HFFc6 (cell line): ENCODE measurements at regions not wholly inside any gene's neighbourhood (a gene's known extent, or its start where the extent isn't known, plus 50 kb on each side); places are given as distances from the start of the nearest gene placed in this dataset.

ENCODE experiments used
- DNase-seq: peaks from one replicate; pipeline ENCODE4 v3.0.0-alpha.2; 2018
- H3K27ac Mint-ChIP-seq: 2 replicates; pipeline ENCODE4 v1.8.0; 2020; ENCODE audit warnings: mild to moderate bottlenecking, mixed read lengths
- H3K27me3 Mint-ChIP-seq: 2 replicates; pipeline ENCODE4 v1.8.0; 2021; ENCODE audit warnings: mild to moderate bottlenecking, moderate library complexity, mixed read lengths; ENCODE audit not compliant: insufficient read depth
- H3K36me3 Mint-ChIP-seq: 2 replicates; pipeline ENCODE4 v1.8.0; 2021; ENCODE audit warnings: low read depth, mixed read lengths
- H3K4me1 Mint-ChIP-seq: 2 replicates; pipeline ENCODE4 v1.8.0; 2020; ENCODE audit warnings: low read depth, mixed read lengths
- H3K4me3 Mint-ChIP-seq: 2 replicates; pipeline ENCODE4 v1.8.0; 2020; ENCODE audit warnings: mild to moderate bottlenecking, moderate library complexity, mixed read lengths
- H3K9me3 Mint-ChIP-seq: 2 replicates; pipeline ENCODE4 v1.8.0; 2020; ENCODE audit warnings: mild to moderate bottlenecking, mixed read lengths
- CTCF ChIP-seq: fragments of 200-600 bp; sonication (generic); IDR thresholded peaks from 2 replicates; pipeline ENCODE4 v1.5.0; 2021; ENCODE audit warnings: antibody characterized with exemption, mild to moderate bottlenecking

DNA sequence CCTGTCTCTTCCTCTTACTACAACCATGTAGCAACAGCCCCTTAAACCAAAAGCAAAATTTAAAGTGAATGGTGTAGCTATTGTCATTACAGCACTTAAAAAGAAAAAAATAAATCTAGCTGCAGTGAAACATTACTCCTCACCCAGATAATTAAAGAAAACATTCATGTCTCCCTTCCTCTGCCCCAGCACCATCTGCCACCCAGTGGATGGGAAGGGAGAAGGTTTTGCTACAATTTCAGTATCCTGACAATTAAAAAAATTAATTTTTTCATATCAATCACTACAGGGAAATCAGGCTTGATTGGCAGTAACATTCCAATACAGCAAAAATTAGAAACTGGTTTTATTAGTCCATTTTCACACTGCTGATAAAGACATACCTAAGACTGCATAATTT lies 147.4 kb upstream of the PUM3 start:
- Mint-ChIP-seq H3K27ac (no peak overlapping the region), H3K4me1 (no peaks in the 10 kb centered on the region), H3K9me3 (peaks cover 12% of the 10 kb centered on the region), H3K36me3 (no peaks in the 10 kb centered on the region), H3K27me3 (no peaks in the 10 kb centered on the region; the same call in 1 of the 2 replicates), H3K4me3 (no peak overlapping the region)
- peak; percentile 39; the same call in 1 of the 2 replicates for TF ChIP-seq CTCF
- no peak for DNase-seq

GRCh38 chr9:2987679-2988078 lies 143.8 kb upstream of the PUM3 start:
- TF ChIP-seq CTCF, result no peak
- Mint-ChIP-seq H3K36me3 (no peaks in the 10 kb centered on the region), H3K4me3 (no peak overlapping the region), H3K9me3 (peaks cover 16% of the 10 kb centered on the region), H3K27me3 (no peaks in the 10 kb centered on the region; the same call in 1 of the 2 replicates), H3K27ac (no peak overlapping the region), H3K4me1 (no peaks in the 10 kb centered on the region)
- DNase-seq, result no peak

GRCh38 chr9:2985343-2985742 lies 141.4 kb upstream of the PUM3 start:
- H3K36me3 Mint-ChIP-seq, result no peaks in the 10 kb centered on the region
- H3K9me3 Mint-ChIP-seq, result peaks cover 12% of the 10 kb centered on the region
- TF ChIP-seq CTCF, result no peak
- no peak for DNase-seq
- no peak overlapping the region for H3K4me3 Mint-ChIP-seq
- H3K4me1 Mint-ChIP-seq, result no peaks in the 10 kb centered on the region
- no peaks in the 10 kb centered on the region for H3K27me3 Mint-ChIP-seq
- H3K27ac Mint-ChIP-seq, result no peak overlapping the region

- Mint-ChIP-seq H3K4me1 (no peaks in the 10 kb centered on the region), H3K36me3 (no peaks in the 10 kb centered on the region), H3K27ac (no peak overlapping the region), H3K9me3 (peaks cover 12% of the 10 kb centered on the region), H3K4me3 (no peak overlapping the region), H3K27me3 (no peaks in the 10 kb centered on the region)
- no peak for TF ChIP-seq CTCF
- no peak for DNase-seq
Measured at GRCh38 chr9:2984491-2984890, 140.6 kb upstream of the PUM3 start.

DNA sequence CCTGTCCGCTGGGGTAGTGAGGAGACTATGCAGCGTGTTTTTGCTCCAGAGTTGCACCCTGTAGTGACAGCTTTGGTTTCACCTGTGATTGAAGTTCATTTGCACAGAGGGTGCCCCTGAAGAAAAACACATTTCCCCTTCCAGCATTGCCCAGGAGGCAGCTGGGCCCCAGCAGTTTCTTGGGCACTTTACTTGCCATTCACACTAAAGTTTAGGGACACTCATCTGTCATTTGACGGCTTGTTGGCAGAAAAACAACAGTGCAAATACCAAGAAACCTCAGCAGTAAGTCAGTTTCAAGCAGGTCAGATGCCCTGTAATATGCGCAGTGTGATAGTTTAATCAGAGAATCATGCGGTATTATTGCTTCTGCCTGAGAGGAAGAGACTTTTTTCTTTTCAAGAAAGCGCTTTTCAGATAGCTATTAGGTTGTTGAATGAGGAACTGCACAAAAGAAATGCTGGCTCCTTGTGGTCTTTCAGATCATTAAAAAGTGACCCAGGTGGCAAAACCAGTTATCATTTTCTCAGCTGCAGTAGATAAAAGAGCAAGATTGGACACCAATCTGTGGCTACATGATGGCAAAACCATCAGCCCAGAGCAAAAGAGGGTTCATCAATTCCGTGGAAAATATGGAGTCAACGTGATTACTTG lies 136.2 kb upstream of the PUM3 start:
- TF ChIP-seq CTCF, result no peak
- Mint-ChIP-seq H3K4me3 (no peak overlapping the region), H3K4me1 (no peaks in the 10 kb centered on the region), H3K9me3 (peaks cover 8% of the 10 kb centered on the region; the same call in 1 of the 2 replicates), H3K27me3 (no peaks in the 10 kb centered on the region), H3K36me3 (no peaks in the 10 kb centered on the region), H3K27ac (no peak overlapping the region)
- DNase-seq, result no peak

DNA sequence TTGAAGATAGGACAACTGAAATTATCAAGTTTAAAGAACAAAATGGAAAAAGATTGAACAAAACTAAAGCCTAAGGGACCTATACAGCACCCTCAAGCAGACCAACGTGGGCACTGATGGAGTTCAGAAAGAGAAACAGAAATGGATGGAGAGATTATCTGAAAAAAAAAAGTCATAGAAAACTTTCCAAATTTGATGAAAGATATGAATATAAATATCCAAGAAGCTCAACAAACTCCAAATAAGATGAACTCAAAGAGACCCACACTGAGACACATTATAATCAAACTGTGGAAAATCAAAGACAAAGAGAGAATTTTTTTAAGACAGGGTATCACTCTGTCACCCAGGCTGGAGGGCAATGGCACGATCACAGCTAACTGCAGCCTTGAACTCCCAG lies 128.6 kb upstream of the PUM3 start:
- no peaks in the 10 kb centered on the region for H3K4me1 Mint-ChIP-seq
- peaks cover 23% of the 10 kb centered on the region for H3K9me3 Mint-ChIP-seq
- no peak overlapping the region for H3K4me3 Mint-ChIP-seq
- no peak for TF ChIP-seq CTCF
- H3K27ac Mint-ChIP-seq, result no peak overlapping the region
- DNase-seq, result no peak
- H3K36me3 Mint-ChIP-seq, result 0 out of 2 replicates have a peak, but pooled peaks cover 12% of the 10 kb centered on the region
- H3K27me3 Mint-ChIP-seq, result no peaks in the 10 kb centered on the region; the same call in 1 of the 2 replicates
